ENCODE measurements at regions not wholly inside any gene's neighbourhood (a gene's known extent, or its start where the extent isn't known, plus 50 kb on each side); places are given as distances from the start of the nearest gene placed in this dataset.

- TF ChIP-seq SPI1 (IDR thresholded peaks at IDR 0.05; ENCODE audit: borderline replicate concordance, low read depth) (no peak), POLR2AphosphoS5 (IDR thresholded peaks at IDR 0.05; ENCODE audit: low read depth) (no peak), REST (IDR thresholded peaks at IDR 0.05; ENCODE audit: insufficient replicate concordance, low read depth) (no peak), GABPA (IDR thresholded peaks at IDR 0.05; ENCODE audit: low read depth) (no peak)
- TF ChIP-seq, protein P1, sequence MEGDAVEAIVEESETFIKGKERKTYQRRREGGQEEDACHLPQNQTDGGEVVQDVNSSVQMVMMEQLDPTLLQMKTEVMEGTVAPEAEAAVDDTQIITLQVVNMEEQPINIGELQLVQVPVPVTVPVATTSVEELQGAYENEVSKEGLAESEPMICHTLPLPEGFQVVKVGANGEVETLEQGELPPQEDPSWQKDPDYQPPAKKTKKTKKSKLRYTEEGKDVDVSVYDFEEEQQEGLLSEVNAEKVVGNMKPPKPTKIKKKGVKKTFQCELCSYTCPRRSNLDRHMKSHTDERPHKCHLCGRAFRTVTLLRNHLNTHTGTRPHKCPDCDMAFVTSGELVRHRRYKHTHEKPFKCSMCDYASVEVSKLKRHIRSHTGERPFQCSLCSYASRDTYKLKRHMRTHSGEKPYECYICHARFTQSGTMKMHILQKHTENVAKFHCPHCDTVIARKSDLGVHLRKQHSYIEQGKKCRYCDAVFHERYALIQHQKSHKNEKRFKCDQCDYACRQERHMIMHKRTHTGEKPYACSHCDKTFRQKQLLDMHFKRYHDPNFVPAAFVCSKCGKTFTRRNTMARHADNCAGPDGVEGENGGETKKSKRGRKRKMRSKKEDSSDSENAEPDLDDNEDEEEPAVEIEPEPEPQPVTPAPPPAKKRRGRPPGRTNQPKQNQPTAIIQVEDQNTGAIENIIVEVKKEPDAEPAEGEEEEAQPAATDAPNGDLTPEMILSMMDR (IDR thresholded peaks at IDR 0.05; ENCODE audit: insufficient read depth, low read length), result no peak
- Histone ChIP-seq H3K4me3 (replicated peaks; ENCODE audit: insufficient read depth, low read length) (no peak overlapping the region), H3K27me3 (ENCODE audit: insufficient read depth, poor library complexity, severe bottlenecking) (no peaks in the 10 kb centered on the region), H3K27ac (replicated peaks) (no peak overlapping the region)
- no peak for DNase-seq (ENCODE audit: low read depth in 1 of 2, low spot score in 1 of 2)
These were observed 116.1 kb upstream of the FOXN3 start for GRCh38 chr14:89533136-89533535.

- Histone ChIP-seq H3K4me3 (replicated peaks; ENCODE audit: insufficient read depth, low read length) (no peak overlapping the region), H3K27ac (replicated peaks) (no peak overlapping the region), H3K27me3 (ENCODE audit: insufficient read depth, poor library complexity, severe bottlenecking) (no peaks in the 10 kb centered on the region)
- TF ChIP-seq REST (IDR thresholded peaks at IDR 0.05; ENCODE audit: insufficient replicate concordance, low read depth), result no peak
- DNase-seq (ENCODE audit: low read depth in 1 of 2, low spot score in 1 of 2), result no peak
These were observed 114.8 kb upstream of the FOXN3 start for GRCh38 chr14:89531661-89532335.

GRCh38 chr14:89524990-89525667, 108.1 kb upstream of the FOXN3 start:
- no peak for DNase-seq (ENCODE audit: low read depth in 1 of 2, low spot score in 1 of 2)

More at GRCh38 chr14:89524990-89525667, 108.1 kb upstream of the FOXN3 start:
- no peak overlapping the region for H3K27ac ChIP-seq (replicated peaks)
- TF ChIP-seq POLR2AphosphoS5 (IDR thresholded peaks at IDR 0.05; ENCODE audit: low read depth) (no peak), SPI1 (IDR thresholded peaks at IDR 0.05; ENCODE audit: borderline replicate concordance, low read depth) (no peak), GABPA (IDR thresholded peaks at IDR 0.05; ENCODE audit: low read depth) (no peak), REST (IDR thresholded peaks at IDR 0.05; ENCODE audit: insufficient replicate concordance, low read depth) (no peak)
- TF ChIP-seq, protein P1 (IDR thresholded peaks at IDR 0.05; ENCODE audit: insufficient read depth, low read length), result no peak
- no peak overlapping the region for H3K4me3 ChIP-seq (replicated peaks; ENCODE audit: insufficient read depth, low read length)
- no peaks in the 10 kb centered on the region for H3K27me3 ChIP-seq (ENCODE audit: insufficient read depth, poor library complexity, severe bottlenecking)
